ENCODE measurements at regions not wholly inside any gene's neighbourhood (a gene's known extent, or its start where the extent isn't known, plus 50 kb on each side); places are given as distances from the start of the nearest gene placed in this dataset.

DNA sequence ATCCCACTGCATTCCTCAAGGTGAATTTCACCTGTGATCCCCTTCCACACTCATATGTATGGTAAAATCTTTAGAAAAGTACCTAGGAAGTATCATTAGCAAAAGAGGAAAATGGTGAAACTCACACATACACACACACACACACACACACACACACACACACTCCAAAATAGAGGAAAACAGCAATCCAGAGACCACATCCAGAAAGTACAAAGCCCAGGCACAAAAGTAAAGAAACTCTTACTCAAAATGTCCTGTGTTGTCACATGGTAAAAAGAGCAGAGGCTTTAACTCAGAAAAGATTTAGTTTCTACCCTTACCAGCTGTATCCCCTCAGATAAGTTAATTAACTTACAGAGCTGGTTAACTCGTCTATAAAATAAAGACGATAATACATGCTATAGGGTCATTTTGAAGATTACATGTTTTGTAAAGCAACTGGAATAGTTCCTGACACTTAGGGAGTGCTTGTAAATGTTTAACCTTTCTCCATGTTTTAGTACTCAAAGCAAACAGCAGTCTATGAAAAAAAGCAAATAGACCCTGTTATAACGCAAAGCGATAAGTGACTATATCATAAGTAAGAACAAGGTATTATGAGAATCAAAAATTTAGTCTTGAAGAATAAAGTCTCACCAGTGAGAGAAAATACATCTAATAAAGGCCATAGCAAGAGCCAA, 360.0 kb upstream of the LRATD1 start:
- DNase-seq (ENCODE audit: low read depth) = no peak

DNA sequence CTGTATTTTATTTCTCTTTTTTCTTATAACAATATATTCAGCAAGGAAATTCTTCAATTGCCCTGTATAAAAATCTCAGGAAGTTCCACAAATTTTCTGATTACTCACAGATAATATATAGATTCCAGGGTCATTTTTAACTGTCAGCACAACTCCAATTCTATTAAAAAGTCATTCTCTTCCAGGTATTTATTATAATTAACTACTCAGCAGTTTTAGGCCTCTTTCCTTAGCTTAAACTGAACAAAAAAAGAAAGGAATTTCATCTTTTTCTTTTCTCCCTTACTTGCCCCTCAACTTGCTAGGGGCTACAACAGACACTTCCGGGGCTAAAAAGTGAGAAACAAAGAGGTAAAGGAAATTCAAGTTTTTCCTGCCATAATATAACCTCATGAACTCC, 358.9 kb upstream of the LRATD1 start:
- no peak for DNase-seq (ENCODE audit: low read depth)

DNA sequence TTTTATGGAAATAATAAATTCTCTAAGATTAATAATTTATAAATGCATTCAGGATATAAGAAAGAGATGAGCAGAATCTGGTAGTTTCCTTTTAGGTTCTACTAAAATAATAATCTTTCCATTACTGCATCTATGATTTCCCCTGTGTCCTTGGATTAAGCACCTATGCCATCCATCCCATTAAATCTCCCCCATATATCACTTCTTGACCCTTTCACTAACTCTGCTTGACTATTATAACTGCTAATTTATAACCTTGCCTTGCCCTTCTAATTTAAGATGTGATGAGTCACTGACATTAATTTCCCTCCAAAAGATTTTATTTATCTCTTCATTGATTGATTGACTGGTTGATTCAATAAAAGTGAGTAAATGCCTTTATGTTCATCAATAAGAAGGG, 348.3 kb upstream of the LRATD1 start:
- DNase-seq (ENCODE audit: low read depth) = no peak

DNA sequence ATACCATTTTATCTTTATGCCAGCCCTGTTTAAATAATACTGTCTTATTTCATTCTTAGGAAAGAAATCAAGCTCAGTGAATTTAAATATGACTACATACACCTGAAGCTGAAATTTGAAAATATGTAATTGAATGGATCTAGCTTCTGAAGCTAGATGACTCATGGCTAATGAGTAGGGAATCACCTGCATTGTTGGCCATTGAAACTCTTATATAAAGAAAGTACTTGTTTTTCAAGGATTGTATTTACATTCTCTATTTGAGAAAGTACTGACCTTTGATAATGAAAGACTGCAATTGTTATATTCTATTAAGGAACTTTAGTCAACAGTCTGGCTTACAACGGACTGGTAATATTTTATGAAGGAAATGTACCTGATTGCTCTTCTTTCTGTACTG, 346.7 kb upstream of the LRATD1 start:
- no peak for DNase-seq (ENCODE audit: low read depth)

DNA sequence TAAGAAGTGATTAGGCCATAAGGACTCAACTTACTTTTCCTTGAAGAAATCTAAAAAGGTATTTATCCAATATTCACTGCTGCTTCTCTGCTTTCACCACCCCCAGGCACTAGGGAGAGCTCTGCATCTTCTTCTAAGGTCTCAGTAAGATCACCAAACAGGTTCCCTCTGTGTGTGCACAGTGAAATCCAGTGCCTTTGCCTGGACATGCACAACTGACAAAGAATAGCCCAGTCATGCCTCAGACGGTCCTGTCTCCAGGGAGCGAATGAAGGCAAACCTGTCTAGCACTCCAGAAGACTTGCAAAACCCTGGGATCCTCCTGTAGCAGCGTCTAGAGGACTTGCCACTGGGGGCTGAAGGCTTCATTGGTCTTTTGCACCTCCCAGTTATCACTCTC, 344.5 kb upstream of the LRATD1 start:
- DNase-seq (ENCODE audit: low read depth) = no peak

DNA sequence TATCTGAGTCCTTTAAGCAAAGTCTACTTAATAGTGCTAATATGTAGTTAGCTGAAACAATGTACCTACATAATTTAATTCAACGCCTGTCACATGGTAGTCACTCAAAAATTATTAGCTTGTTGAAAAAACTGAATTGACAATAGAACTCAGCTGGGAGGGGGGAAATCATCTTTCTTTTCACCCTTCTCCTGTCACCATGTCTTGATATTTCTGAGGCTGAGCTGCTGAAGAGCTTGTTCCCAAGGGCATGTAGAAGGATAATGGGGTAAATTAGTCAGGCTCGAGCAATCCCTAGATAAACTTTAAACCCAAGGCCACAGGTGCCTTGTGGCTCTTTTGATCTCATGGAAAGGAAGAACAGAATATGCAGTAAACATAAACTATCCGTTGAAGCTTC, 339.6 kb upstream of the LRATD1 start:
- no peak for DNase-seq (ENCODE audit: low read depth)

DNA sequence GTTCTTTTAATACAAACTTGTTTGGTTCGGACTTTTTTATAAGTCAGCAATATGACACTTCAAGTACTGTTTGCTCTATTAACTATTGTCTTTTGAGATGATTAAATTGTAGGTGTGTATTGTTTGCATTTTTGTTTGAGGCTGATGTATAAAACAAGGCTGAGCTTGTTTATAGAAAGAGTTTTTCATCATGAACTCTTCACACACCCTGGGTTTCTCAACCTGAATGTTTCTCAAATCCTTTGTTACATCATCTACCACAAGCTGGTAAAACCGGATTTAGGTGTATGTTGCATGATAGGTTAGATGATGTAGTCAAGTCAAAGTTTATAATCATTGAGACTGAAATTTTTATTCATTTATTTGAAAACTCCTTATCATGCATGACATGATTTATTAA, 335.2 kb upstream of the LRATD1 start:
- DNase-seq (ENCODE audit: low read depth) = no peak

DNA sequence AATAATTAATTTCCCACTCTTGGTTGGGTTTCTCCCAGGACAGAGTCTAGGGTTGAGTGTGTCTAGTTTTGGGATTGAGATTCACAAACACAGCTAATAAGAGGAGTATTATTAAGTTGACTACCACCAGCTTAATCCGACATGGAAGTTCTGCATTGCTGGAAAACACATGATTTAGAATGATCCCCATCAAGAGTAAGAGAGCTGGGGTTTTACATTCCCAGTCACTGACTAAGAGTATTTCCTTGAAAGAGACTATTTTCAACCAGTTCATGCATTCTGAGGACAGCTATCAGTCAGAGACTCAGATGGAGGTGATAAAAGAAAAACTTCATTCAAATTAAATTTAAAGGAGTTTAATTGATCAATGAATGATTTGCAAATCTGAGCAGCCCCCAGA, 334.6 kb upstream of the LRATD1 start:
- no peak for DNase-seq (ENCODE audit: low read depth)

DNA sequence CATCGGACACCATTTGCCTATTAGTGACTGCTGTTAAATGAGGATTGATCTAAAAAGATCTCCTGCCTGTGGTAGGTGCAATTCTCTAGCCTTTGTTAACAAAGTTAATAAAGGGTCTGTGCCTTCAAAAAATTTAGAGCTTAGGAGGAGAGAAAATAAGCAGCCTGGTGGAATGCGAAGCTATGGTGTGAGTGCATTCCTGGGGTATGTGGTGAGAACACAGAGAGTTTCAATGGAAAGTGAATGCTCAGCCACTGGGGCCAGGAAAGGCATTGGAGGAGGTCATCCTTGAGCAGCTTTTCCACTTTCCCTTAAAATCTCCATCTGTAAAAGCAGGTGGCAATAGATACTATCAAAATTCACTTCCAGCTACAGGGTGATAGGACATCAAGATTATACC, 331.2 kb upstream of the LRATD1 start:
- no peak for DNase-seq (ENCODE audit: low read depth)

DNA sequence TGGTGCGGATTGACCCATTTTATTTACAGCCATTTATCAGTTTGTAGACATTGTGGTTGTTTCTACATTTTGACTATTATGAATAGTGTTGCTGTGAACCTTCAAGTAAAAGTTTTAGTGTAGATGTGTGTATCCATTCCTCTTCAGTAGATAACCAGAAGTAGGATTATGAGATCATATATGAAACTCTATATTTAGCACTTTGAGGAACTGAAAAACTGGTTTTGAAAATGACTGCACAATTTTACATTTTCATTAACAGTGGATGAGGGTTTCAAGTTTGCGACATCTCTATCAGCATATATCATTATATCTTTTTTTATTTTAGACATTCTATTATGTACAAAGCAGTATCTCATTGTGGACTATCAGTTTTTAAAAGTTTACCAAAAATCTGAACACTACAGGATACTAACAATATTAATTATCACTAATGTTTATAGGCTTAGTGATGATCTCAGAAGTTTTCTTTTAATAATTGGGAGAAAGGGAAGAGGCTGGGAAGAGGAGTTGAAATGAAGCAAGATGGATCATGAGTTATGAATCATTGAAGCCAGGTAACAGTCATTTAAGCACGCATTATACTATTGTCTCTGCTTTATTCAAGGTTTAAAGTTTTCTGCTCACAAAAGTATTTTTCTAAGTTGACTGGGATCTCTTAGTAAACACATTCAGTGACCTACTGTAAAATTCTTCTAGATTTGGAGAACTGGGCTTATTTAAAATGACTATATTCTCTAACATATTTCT, 329.0 kb upstream of the LRATD1 start:
- DNase-seq (ENCODE audit: low read depth) = no peak

DNA sequence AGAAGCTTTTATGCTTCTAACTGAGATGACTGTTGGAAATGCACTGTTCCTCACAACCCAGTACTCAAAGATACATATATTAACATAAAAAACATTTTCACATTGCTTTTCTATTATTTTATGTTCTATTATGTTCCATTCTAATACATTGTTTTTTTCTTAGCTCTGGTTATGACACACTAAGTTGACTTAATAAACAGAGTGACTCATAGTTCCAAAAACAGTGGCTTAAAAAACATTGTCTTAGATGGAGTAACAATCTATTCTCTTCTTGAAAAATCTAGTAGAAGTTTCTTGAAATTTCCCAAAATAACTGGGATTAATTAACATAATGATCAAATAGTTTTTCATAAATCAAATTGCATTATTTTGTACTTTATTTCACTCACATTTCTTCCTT, 328.2 kb upstream of the LRATD1 start:
- no peak for DNase-seq (ENCODE audit: low read depth)

DNA sequence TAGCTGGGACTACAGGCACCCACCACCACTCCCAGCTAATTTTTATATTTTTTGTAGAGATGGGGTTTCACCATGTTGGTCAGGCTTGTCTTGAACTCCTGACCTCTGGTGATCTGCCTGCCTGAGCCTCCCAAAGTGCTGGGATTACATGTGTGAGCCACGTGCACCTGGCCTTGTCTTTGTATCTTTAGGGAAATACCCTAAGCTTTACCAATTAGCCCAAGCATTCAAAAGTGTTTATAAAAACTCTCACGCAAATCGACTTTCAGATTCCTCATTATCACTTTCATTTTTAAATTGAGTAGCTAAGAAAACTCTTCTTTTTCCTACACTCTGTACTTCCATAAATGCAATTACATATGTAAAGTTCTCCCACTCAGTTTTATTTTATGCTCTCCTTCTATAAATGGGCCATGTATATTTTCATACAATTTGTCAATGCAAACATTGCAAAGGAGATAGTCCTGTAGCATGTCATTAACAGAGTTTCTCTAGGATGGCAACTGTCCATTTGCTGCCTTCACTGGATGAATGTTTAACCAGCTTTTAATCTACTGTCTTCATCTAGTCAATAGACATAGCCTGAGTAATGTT, 326.2 kb upstream of the LRATD1 start:
- DNase-seq (ENCODE audit: low read depth) = no peak

DNA sequence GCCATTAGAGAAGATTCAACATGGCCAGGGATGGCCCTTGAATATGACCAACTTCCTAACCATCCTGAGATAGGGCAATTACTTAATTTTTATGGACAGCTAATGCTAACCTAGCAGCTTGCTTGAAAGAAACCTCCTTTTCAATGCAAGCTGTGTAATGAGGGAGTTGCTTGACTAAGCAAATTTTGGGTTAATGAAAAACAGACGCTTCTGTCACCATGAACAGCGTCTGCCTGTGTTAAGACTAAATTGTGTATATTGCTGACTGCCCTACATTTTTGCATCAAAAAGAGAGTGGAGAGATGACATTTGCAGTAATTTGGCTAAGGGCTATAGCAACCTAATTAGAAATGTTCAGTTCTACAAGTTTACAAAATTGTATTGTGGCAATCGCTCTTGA, 319.2 kb upstream of the LRATD1 start:
- no peak for DNase-seq (ENCODE audit: low read depth)

DNA sequence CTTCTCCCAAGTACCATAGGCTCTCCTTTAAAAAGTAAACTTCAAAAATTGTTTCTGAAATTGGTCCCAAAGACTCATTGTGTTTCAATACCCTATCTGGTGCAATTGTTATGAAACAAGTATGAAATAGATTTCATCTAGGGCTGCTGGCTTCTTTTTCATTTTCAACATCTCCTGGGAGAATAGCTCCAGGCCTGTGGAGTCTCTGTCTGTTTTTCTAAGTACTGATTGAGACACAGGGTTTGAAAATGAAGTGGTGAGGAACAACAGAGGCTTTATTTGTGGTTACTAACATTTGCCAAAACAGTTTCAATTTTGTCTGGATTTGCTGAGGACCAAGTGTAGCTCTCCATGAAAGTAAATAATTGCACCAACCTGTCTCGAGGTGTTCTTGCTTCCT, 315.9 kb upstream of the LRATD1 start:
- no peak for DNase-seq (ENCODE audit: low read depth)

DNA sequence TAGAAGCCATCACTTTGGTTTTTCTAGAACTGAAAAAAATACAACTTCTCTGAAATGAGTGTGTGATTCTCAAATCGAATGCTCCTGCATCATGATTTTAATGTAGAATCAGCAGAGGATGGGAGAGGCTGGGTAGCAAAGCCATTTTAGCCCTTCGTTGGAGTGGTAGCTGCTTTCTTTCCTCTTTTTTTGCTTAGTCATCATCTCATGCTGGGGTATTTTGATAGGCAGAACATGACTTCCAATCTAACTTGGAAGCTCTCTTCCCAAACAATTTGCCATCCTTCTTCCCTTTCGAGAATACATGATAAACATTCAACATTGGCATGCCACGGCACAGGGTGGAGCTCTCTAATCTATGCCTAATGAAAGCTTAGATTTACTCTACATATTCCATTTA, 311.2 kb upstream of the LRATD1 start:
- no peak for DNase-seq (ENCODE audit: low read depth)

DNA sequence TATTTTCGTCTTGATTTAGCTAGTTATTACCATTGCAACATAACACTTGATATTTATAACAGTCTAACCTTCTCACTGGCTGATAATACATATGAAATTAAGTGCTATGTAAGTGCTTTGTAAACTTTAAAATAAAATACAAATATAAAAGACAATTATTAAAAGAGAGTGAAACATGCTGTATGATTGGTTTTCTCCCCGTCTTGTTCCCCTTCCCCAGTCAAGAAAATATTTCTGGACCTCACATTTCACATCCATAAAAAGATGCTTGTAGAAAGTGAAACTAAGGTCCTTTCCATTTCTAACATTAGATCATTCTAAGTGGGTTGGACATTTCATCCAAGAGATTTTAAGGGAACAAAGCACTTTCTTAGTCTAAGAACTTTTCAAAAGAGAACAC, 310.2 kb upstream of the LRATD1 start:
- DNase-seq (ENCODE audit: low read depth) = no peak

DNA sequence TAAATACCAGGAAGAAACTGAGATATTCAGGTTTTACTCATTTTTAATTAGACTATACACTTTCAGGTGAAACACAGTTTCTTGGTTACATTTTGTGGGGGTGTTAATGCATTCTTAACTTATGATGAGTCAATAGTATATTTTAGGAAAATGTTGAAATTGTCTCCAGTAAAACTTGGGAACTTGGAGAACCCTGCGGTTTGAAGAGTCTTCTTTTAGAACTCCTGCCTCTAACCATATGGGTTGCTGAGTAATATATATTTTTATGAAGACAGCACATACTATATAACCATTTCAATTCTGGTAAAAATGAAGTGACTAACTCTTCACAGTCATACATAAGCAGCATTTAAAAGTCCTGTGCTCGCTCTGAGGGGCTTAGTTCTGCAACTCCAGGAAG, 308.2 kb upstream of the LRATD1 start:
- no peak for DNase-seq (ENCODE audit: low read depth)

DNA sequence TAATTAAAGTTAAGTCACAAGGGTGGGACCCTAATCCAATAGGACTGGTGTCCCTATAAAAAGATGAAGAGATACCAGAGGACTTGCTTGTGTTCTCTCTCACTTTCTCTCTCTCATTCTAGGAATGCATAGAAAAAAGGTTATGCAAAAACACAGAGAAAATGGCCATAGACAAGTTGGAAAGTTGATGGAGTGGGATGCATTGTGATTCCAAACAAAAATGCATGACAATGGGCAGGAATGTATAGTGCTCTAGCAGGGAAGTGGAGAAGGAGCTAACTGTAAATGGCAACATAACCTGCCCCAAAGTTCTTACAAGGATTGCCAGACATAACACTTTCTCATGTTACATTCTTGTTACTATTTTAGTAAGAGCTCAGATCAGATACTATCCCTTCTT, 301.6 kb upstream of the LRATD1 start:
- no peak for DNase-seq (ENCODE audit: low read depth)

DNA sequence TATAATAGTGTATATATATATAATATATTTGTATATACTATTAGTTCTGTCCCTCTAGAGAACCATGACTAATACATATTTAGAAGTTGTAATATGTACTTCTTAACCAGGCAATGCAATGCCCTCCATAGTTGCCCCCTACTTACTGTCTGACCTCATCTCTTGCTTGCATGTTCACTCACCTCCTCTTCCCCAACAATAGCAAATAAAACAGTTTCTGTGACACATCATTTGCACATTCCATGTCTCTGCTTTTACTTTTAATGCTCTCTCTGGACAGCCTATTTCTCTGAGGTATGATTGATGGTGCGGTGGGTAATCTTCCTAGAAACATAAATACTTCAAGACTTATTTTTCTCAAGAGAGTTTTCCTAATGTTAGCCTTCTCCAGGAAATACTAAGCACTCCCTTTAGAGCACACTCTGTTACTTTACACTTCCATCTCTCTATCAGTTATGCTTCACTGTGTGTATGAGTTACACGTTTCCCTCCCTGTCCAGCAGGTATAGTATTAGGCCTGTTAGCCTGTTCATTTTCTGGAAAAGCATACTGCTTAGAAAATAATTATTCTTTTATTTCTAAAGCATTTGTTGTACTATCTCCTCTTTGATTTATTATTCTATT, 295.6 kb upstream of the LRATD1 start:
- no peak for DNase-seq (ENCODE audit: low read depth)

DNA sequence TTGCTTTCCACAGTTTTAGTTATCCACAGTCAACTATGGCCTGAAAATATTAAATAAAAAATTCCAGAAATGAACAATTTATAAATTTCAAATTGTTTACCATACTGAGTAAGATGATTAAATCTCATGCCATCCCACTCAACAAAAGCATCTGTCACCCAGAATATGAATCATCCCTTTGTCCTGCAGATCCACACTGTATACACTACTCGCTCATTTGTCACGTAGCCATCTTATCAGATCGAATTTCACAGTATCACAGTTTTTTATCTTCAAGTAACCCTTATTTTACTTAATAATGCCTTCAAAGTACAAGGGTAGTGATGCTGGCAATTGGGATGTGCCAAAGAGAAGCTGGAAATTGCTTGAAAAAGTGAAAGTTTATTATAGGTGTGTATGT, 291.8 kb upstream of the LRATD1 start:
- no peak for DNase-seq (ENCODE audit: low read depth)

DNA sequence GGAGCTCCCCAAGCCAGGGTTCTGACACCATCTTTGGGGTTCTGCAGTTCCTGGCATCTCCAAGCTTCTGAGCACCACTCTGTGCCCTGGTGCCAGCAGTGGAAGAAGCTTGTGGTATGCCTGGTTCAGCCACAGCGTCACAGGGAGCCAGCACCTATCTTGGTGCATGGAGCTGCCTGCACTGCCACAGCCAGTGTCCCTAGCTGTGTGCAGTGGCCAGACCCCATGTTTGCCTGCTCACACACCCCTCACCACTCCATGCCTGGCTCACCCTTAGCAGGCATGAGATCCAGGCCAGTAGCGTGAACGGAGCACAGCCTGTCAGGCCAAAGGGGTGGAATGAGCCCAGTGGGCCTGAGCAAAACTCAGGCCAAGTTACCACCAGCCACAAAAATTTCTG, 290.2 kb upstream of the LRATD1 start:
- DNase-seq (ENCODE audit: low read depth) = no peak

DNA sequence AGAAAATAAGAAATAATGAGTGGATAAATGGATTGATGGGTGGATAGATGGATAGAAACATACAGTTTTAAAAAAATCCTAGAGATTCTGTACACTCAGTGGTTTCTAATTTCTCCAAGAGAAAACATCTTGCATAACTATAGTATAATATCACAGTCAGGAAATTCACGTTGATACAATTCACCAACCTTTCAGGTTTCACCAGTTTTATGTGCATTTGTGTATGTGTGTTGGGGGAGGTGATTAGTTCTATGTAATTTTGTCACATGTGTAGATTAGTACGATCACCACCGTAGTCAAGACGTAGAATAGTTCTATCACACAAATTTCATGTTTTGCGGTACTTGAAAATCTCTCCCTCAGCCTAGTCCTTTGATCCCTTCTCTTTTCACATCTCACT, 288.2 kb upstream of the LRATD1 start:
- no peak for DNase-seq (ENCODE audit: low read depth)

DNA sequence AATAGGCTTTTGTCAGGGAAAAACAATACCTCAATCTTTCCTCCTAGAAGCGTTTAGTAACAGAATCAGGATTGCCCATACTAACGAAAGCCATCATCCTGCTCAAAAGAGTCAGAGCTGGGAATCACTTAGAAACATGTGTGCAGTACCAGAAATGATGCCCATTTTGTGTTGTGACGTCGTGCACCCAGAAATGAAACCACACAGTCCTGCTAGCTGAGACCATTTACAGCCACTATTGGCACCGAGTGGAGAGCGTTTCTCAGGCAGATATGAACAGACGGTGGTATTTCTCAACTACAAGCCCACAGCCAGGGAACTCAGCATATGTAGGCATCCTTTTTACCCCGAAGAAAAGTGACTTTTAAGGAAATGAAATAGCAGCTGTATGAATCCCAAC, 284.3 kb upstream of the LRATD1 start:
- DNase-seq (ENCODE audit: low read depth) = no peak
